Endothelial cell of umbilical vein (primary cell): ENCODE measurements at regions not wholly inside any gene's neighbourhood (a gene's known extent, or its start where the extent isn't known, plus 50 kb on each side); places are given as distances from the start of the nearest gene placed in this dataset.

Experiments used
- BruUV-seq: library from RNA; stranded (reverse); fragments of 400-500 nt; replicated peaks from 2 replicates; lab custom pipeline; 2021; lab: Mats Ljungman, UMichigan
- CTCF ChIA-PET: fragments of 300-600, 350-600 bp; sonication (Branson Sonifier 250); formaldehyde crosslinking; loops from one replicate; lab custom pipeline; 2021; ENCODE audit warnings: antibody characterized with exemption, inconsistent platforms; lab: Charles Lee
- POLR2A ChIA-PET: fragments of 300-600, 350-600 bp; sonication (Branson Sonifier 250); formaldehyde crosslinking; loops from one replicate; lab custom pipeline; 2021; ENCODE audit warnings: antibody characterized with exemption, inconsistent platforms; lab: Charles Lee
- DNase-seq: peaks from one replicate; pipeline ENCODE4 v3.0.0-alpha.2; 2011; ENCODE audit warnings: low read depth, low spot score
- FAIRE-seq: peaks from 2 replicates; lab custom pipeline; 2011; peaks lifted over from hg19 to GRCh38; lab: Jason Lieb, UNC
- H2AFZ ChIP-seq: 2 replicates; pipeline ENCODE4 v1.6.0; 2012; ENCODE audit warnings: low read depth, low read length, control low read depth, inconsistent platforms
- H3K27ac ChIP-seq: 2 replicates; pipeline ENCODE4 v1.5.1; 2011; ENCODE audit warnings: low read depth, mild to moderate bottlenecking, control low read depth, low read length, moderate library complexity; ENCODE audit not compliant: insufficient read depth
- H3K27me3 ChIP-seq, 2 experiments: 2 replicates each; pipeline versions ENCODE4 v1.6.0 to v1.6.1; 2011; ENCODE audit warnings: low read length in 2 of 2, mixed read lengths in 1 of 2; ENCODE audit not compliant: control insufficient read depth in 2 of 2, insufficient read depth in 2 of 2
- H3K36me3 ChIP-seq, 2 experiments: 2 replicates in 1 of 2; 3 replicates in 1 of 2; pipeline ENCODE4 v1.5.1; 2011; ENCODE audit warnings: low read length in 2 of 2, mild to moderate bottlenecking in 1 of 2, moderate library complexity in 1 of 2; ENCODE audit not compliant: control insufficient read depth in 2 of 2, insufficient read depth in 2 of 2; ENCODE audit errors: extremely low read depth in 1 of 2
- H3K4me1 ChIP-seq: 3 replicates; pipeline ENCODE4 v1.5.1; 2011; ENCODE audit warnings: mild to moderate bottlenecking, low read length; ENCODE audit not compliant: control insufficient read depth, insufficient read depth; ENCODE audit errors: extremely low read depth
- H3K4me2 ChIP-seq: 2 replicates; pipeline ENCODE4 v1.6.1; 2011; ENCODE audit warnings: low read length, control low read depth, mixed read lengths; ENCODE audit not compliant: insufficient read depth
- H3K4me3 ChIP-seq, 3 experiments: fragments of 200-600 bp in 1 of 3; sonication (generic), shearing (Covaris generic) in 1 of 3; replicated peaks in 1 of 3; 2 replicates each; pipeline ENCODE4 v1.5.1; 2011 to 2016; ENCODE audit warnings: control low read depth in 3 of 3, low read length in 3 of 3, mild to moderate bottlenecking in 2 of 3, inconsistent platforms in 1 of 3, low read depth in 1 of 3, moderate library complexity in 1 of 3; ENCODE audit not compliant: insufficient read depth in 1 of 3
- H3K79me2 ChIP-seq: 2 replicates; pipeline ENCODE4 v1.6.0; 2012; ENCODE audit warnings: low read length, inconsistent platforms; ENCODE audit not compliant: control insufficient read depth, insufficient read depth
- H3K9ac ChIP-seq: replicated peaks from 2 replicates; pipeline ENCODE3; 2011; ENCODE audit warnings: low read length, control low read depth; ENCODE audit not compliant: insufficient read depth; ENCODE audit errors: extremely low read depth
- H3K9me1 ChIP-seq: replicated peaks from 3 replicates; pipeline ENCODE4 v1.6.0; 2011; ENCODE audit warnings: mild to moderate bottlenecking, low read length; ENCODE audit not compliant: control insufficient read depth, insufficient read depth; ENCODE audit errors: extremely low read depth
- H3K9me3 ChIP-seq: replicated peaks from 2 replicates; pipeline ENCODE4 v1.5.1; 2012; ENCODE audit warnings: low read length, inconsistent platforms; ENCODE audit not compliant: control insufficient read depth, insufficient read depth
- H4K20me1 ChIP-seq: replicated peaks from 2 replicates; pipeline ENCODE3; 2011; ENCODE audit warnings: mild to moderate bottlenecking, low read length; ENCODE audit not compliant: control insufficient read depth, insufficient read depth; ENCODE audit errors: extremely low read depth
- EZH2 ChIP-seq: IDR thresholded peaks from 2 replicates; pipeline ENCODE4 v1.6.1; 2012; ENCODE audit warnings: borderline replicate concordance, low read depth, mild to moderate bottlenecking, moderate library complexity, low read length, inconsistent platforms; ENCODE audit not compliant: severe bottlenecking
- FOS ChIP-seq: IDR thresholded peaks from 2 replicates; pipeline ENCODE4 v1.6.1; 2011; ENCODE audit warnings: mild to moderate bottlenecking, low read length, moderate library complexity, borderline replicate concordance; ENCODE audit not compliant: insufficient read depth
- GATA2 ChIP-seq: IDR thresholded peaks from 2 replicates; pipeline ENCODE4 v1.7.0; 2011; ENCODE audit warnings: low read depth, mild to moderate bottlenecking, moderate library complexity, mixed read lengths, low read length; ENCODE audit not compliant: insufficient read length, insufficient read depth
- JUN ChIP-seq: IDR thresholded peaks from 2 replicates; pipeline ENCODE4 v1.6.1; 2011; ENCODE audit warnings: borderline replicate concordance, low read depth; ENCODE audit not compliant: insufficient read length, insufficient read depth
- MYC ChIP-seq: IDR thresholded peaks from one replicate; pipeline ENCODE4 v1.6.1; 2011; ENCODE audit warnings: mild to moderate bottlenecking, low read depth, low read length
- POLR2AphosphoS5 ChIP-seq: IDR thresholded peaks from 2 replicates; pipeline ENCODE4 v1.6.1; 2012; ENCODE audit warnings: low read depth, mild to moderate bottlenecking, control low read depth, low read length, moderate library complexity; ENCODE audit not compliant: insufficient read depth
- dilution Hi-C: fragments of 300-500 bp; cut with MboI; formaldehyde crosslinking; loops from one replicate; pipeline ENCODE4 v1.15.0; 2019; ENCODE audit warnings: low sequenced_read_pairs; ENCODE audit not compliant: extremely low pct_ligation_motif_present
- intact Hi-C: fragments of 100-400 bp; cut with micrococcal nuclease; formaldehyde crosslinking; loops from one replicate; pipeline ENCODE4 v1.10.0; 2022
- TF ChIP-seq, protein P1 (sequence below): IDR thresholded peaks from 2 replicates; pipeline ENCODE4 v1.6.1; 2011; ENCODE audit not compliant: insufficient read depth, insufficient read length
- TF ChIP-seq, protein P2 (sequence below), 2 donors: IDR thresholded peaks; 1 replicate in 1 of 2; 2 replicates in 1 of 2; pipeline ENCODE4 v1.5.1; 2011; ENCODE audit warnings: low read length in 2 of 2, mild to moderate bottlenecking in 2 of 2, moderate library complexity in 2 of 2, control low read depth in 1 of 2, inconsistent platforms in 1 of 2, low read depth in 1 of 2; ENCODE audit not compliant: insufficient read depth in 1 of 2; ENCODE audit errors: extremely low read depth in 1 of 2

DNA sequence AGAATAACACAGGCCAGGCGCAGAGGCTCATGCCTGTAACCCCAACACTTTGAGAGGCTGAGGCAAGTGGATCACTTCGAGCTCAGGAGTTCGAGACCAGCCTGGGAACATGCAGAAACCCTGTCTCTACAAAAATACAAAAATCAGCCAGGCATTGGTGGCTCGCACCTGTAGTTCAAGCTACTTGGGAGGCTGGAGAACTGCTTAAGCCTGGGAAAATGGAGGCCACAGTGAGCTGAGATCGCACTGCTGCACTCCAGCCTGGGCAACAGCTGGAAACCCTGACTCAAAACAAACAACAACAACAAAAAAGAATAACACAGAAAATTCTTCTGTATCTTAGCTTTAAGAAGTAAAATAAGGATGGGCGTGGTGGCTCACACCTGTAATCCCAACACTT lies 440.3 kb downstream of the LRATD1 start:
- DNase-seq: no peak
- no peak for FAIRE-seq
- no TSS peak for BruUV-seq
- Histone ChIP-seq H3K4me1 (no peaks in the 10 kb centered on the region), H3K9me3 (no peaks in the 10 kb centered on the region), H3K36me3 (no peaks in the 10 kb centered on the region), H2AFZ (no peak overlapping the region), H4K20me1 (no peaks in the 10 kb centered on the region), H3K79me2 (no peaks in the 10 kb centered on the region), H3K9ac (no peak overlapping the region), H3K4me3 (no peak overlapping the region), H3K27ac (no peak overlapping the region), H3K27me3 (no peaks in the 10 kb centered on the region), H3K4me2 (no peak overlapping the region), H3K9me1 (no peaks in the 10 kb centered on the region)
- intact Hi-C loops (no loop called here), dilution Hi-C loops (no loop called here)
- ChIA-PET POLR2A (no interaction called here), CTCF (no interaction called here)
- TF ChIP-seq JUN: no peak
- TF ChIP-seq, protein P1, sequence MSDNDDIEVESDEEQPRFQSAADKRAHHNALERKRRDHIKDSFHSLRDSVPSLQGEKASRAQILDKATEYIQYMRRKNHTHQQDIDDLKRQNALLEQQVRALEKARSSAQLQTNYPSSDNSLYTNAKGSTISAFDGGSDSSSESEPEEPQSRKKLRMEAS: no peak
- TF ChIP-seq GATA2: no peak
- TF ChIP-seq EZH2: no peak
- TF ChIP-seq MYC: no peak
- TF ChIP-seq FOS: no peak
- TF ChIP-seq, protein P2, sequence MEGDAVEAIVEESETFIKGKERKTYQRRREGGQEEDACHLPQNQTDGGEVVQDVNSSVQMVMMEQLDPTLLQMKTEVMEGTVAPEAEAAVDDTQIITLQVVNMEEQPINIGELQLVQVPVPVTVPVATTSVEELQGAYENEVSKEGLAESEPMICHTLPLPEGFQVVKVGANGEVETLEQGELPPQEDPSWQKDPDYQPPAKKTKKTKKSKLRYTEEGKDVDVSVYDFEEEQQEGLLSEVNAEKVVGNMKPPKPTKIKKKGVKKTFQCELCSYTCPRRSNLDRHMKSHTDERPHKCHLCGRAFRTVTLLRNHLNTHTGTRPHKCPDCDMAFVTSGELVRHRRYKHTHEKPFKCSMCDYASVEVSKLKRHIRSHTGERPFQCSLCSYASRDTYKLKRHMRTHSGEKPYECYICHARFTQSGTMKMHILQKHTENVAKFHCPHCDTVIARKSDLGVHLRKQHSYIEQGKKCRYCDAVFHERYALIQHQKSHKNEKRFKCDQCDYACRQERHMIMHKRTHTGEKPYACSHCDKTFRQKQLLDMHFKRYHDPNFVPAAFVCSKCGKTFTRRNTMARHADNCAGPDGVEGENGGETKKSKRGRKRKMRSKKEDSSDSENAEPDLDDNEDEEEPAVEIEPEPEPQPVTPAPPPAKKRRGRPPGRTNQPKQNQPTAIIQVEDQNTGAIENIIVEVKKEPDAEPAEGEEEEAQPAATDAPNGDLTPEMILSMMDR (IDR thresholded peaks at IDR 0.05; ENCODE audit: extremely low read depth in 1 of 2, insufficient read depth in 1 of 2, low read depth in 1 of 2, low read length in 2 of 2): no peak
- no peak for TF ChIP-seq POLR2AphosphoS5
